Embryonic facial prominence (tissue), 1 donor: ENCODE measurements at regions not wholly inside any gene's neighbourhood (a gene's known extent, or its start where the extent isn't known, plus 50 kb on each side); places are given as distances from the start of the nearest gene placed in this dataset.
"Not testable (repeated sequence)": the region's sequence is repeated elsewhere in the genome, so short reads cannot be mapped to it uniquely, and the experiment has no call there.

Source experiments
- DNase-seq: peaks from one replicate; pipeline ENCODE4 v3.0.0-alpha.2; 2016; ENCODE audit errors: extremely low spot score

GRCh38 chr2:111445191-111445929, 324.6 kb downstream of the BCL2L11 start:
- DNase-seq, result not testable (repeated sequence)

- DNase-seq, result not testable (repeated sequence)
Measured at GRCh38 chr2:111445941-111446340, 325.2 kb downstream of the BCL2L11 start.

- not testable (repeated sequence) for DNase-seq
Measured at GRCh38 chr2:111447482-111447881, 326.8 kb downstream of the BCL2L11 start.

GRCh38 chr2:111448796-111449195, 328.1 kb downstream of the BCL2L11 start:
- DNase-seq, result not testable (repeated sequence)

GRCh38 chr2:111450526-111450925, 329.8 kb downstream of the BCL2L11 start:
- not testable (repeated sequence) for DNase-seq

- not testable (repeated sequence) for DNase-seq
Measured at GRCh38 chr2:111451692-111452199, 331.0 kb downstream of the BCL2L11 start.

- DNase-seq, result not testable (repeated sequence)
Measured at GRCh38 chr2:111452208-111452607, 331.5 kb downstream of the BCL2L11 start.

GRCh38 chr2:111453308-111453707, 332.6 kb downstream of the BCL2L11 start:
- DNase-seq, result not testable (repeated sequence)

- DNase-seq, result not testable (repeated sequence)
Measured at GRCh38 chr2:111453816-111454215, 333.1 kb downstream of the BCL2L11 start.

GRCh38 chr2:111454404-111454803, 333.7 kb downstream of the BCL2L11 start:
- DNase-seq, result not testable (repeated sequence)

GRCh38 chr2:111455016-111456015, 334.6 kb downstream of the BCL2L11 start:
- not testable (repeated sequence) for DNase-seq

GRCh38 chr2:111457191-111457590, 336.5 kb downstream of the BCL2L11 start:
- DNase-seq, result not testable (repeated sequence)

- DNase-seq, result not testable (repeated sequence)
Measured at GRCh38 chr2:111460901-111461300, 340.2 kb downstream of the BCL2L11 start.

- DNase-seq, result not testable (repeated sequence)
Measured at GRCh38 chr2:111461831-111462230, 341.1 kb downstream of the BCL2L11 start.

GRCh38 chr2:111462572-111462971, 341.9 kb downstream of the BCL2L11 start:
- DNase-seq, result not testable (repeated sequence)

GRCh38 chr2:111463238-111463848, 342.6 kb downstream of the BCL2L11 start:
- DNase-seq, result not testable (repeated sequence)

- not testable (repeated sequence) for DNase-seq
Measured at GRCh38 chr2:111463956-111464355, 343.2 kb downstream of the BCL2L11 start.

- not testable (repeated sequence) for DNase-seq
Measured at GRCh38 chr2:111464367-111464766, 343.7 kb downstream of the BCL2L11 start.

- DNase-seq, result not testable (repeated sequence)
Measured at GRCh38 chr2:111465521-111465920, 344.8 kb downstream of the BCL2L11 start.

- DNase-seq, result not testable (repeated sequence)
Measured at GRCh38 chr2:111466744-111467143, 346.0 kb downstream of the BCL2L11 start.

- not testable (repeated sequence) for DNase-seq
Measured at GRCh38 chr2:111470924-111471323, 350.2 kb downstream of the BCL2L11 start.
